ENCODE measurements at regions not wholly inside any gene's neighbourhood (a gene's known extent, or its start where the extent isn't known, plus 50 kb on each side); places are given as distances from the start of the nearest gene placed in this dataset.
"Not testable (repeated sequence)": the region's sequence is repeated elsewhere in the genome, so short reads cannot be mapped to it uniquely, and the experiment has no call there.

- no peak for DNase-seq
These were observed 496.3 kb upstream of the KLF6 start for GRCh38 chr10:4281190-4281825.

GRCh38 chr10:4280461-4281189, 495.6 kb upstream of the KLF6 start:
- DNase-seq, result no peak

DNA sequence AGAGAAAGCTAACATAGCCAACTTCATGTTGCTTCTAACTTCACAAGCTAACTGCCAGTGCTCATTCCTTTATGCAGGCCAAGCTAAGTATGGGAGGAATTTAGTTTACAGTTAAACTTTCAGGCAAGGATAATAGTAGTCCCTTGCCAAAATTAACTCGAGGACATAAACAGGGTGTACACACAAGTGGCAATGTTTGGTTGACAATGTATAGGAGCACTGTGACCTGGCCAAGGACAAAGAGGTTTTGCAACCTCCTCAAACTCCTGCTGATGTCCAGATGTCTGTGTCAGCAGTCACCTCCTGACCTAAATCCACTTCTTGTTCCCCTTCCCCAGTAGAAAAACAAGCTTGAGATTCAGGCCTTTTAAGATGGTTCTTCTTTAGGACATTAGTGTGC, 494.6 kb upstream of the KLF6 start:
- no peak for DNase-seq

GRCh38 chr10:4278186-4278585, 493.2 kb upstream of the KLF6 start:
- DNase-seq, result no peak

GRCh38 chr10:4276151-4276550, 491.1 kb upstream of the KLF6 start:
- DNase-seq, result no peak

DNA sequence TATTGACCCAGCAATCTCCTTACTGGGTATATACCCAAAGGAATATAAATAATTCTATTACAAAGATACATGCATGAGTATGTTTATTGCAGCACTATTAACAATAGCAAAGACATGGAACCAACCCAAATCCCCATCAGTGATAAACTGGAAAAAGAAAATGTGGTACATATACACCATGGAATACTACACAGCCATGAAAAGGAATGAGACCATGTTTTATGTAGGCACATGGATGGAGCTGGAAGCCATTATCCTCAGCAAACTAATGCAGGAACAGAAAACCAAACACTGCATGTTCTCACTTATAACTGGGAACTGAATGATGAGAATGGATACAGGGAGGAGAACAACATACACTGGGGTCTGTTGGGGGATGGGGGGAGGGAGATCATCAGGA, 489.7 kb upstream of the KLF6 start:
- DNase-seq, result not testable (repeated sequence)

GRCh38 chr10:4271193-4271592, 486.2 kb upstream of the KLF6 start:
- DNase-seq, result no peak

DNA sequence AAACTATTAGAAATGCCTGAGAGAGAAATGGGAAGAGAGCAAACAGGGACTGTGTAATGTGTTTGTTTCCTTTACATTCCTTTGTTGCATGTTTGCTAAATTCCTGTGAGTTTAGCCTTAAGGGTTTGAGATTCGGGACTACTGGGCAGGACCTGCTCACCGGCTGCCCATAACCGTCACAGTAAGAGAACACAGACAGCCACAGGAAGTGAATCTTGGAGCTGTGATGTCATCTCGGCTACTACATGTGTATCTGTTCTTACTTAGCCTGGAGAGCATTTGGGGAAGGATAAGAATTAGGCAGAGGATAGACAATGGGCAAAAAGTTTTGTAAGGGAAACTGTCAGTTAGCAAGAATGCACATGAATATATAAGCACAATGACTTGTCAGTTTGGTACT, 485.1 kb upstream of the KLF6 start:
- no peak for DNase-seq

GRCh38 chr10:4268490-4268889, 483.5 kb upstream of the KLF6 start:
- not testable (repeated sequence) for DNase-seq

- no peak for DNase-seq
These were observed 482.2 kb upstream of the KLF6 start for GRCh38 chr10:4267086-4267773.

DNA sequence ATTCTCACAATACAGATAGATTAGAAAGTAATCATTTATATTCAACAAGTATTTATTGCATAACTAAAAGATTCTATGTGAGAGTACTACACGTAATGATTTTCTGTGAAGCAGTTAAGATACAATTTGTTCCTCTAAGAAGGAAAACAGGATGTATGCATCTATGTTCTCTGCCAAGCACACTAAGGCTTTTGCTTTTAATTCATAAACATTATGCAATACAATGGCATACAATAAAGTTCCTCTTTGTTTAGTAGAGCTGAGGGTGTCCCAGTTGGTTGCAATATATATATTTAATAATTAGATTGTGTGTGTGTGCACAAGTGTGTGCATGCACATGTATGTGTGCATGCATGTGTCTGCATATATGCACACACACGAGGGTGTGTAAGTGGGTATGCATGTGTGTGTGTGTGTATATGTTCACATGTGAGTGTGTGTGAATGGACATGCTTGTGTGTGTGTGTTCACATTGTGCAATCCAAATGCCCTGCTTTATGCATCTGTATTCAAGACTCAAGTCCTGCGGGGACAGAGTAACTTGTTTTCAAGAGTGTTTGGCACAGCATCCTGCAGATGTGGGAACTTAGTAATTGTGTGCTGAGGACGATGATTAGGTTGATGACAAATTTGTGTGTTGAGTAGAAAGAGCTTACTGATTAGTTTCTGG, 481.5 kb upstream of the KLF6 start:
- DNase-seq, result no peak

- DNase-seq, result no peak
These were observed 481.0 kb upstream of the KLF6 start for GRCh38 chr10:4265964-4266363.

DNA sequence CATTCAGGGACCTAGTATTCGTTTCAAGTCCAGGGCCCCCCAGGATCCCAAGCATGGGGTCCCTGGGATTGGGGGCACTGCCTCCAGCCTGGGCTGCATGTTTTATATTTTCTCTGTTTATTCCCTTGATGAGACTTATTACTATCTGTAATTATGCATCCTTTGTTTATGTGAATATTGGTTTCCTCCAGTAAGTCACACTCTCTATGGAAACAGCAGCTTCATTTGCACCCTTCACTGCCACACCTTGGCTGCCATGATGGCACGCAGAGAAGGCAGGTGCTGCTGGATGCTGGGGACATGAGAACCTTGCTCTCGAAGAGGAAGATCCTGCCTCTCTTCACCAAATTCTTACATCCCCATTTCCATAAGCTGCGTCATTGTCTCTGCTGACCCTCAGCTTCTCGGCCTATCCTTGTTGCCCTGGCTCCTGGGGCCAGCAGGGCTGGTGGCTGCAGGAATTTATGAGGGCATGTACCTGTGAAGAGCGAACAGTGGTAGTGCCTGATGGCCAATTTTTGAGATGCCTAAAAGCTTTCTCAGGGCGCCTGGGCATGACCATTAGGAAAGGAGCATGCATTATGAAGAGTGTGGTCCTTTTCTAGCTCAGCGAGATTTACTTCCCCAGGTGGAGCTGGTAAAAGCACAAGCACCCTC, 479.3 kb upstream of the KLF6 start:
- no peak for DNase-seq

DNA sequence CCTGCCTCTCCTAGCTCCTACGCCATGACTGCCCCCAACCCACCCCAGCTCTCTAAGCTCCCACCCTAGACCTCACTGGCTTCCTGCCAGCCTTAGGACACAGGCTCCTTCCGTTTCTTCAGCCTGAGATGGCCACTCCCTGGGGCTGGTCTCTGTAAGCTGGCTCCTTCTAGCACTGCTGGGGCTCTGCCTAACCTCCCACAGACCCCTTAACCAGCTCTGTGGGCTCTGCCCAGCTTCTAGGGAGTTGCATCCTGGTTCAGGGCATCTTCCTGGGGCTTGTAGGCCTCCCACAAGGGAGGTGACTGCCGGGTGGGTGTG, 478.6 kb upstream of the KLF6 start:
- no peak for DNase-seq

GRCh38 chr10:4262870-4263600, 478.0 kb upstream of the KLF6 start:
- DNase-seq, result no peak

DNA sequence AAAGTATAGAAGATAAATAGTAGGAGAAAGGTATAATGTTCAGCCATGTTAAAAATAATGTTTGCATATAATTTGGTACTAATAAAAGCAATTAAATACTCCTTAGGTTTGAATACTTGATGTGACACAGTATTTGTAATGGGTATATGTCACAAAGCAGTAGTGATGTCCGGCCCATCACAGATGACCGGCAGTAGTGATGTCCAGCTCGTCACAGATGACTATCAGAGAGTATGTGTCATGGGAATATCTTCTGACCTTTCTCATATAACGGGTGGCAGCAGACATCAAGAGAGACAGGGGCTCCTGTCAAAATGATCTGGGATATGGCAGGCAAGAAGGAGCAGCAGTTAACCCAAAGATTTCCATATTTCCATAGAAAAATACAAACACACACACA, 477.4 kb upstream of the KLF6 start:
- no peak for DNase-seq

DNA sequence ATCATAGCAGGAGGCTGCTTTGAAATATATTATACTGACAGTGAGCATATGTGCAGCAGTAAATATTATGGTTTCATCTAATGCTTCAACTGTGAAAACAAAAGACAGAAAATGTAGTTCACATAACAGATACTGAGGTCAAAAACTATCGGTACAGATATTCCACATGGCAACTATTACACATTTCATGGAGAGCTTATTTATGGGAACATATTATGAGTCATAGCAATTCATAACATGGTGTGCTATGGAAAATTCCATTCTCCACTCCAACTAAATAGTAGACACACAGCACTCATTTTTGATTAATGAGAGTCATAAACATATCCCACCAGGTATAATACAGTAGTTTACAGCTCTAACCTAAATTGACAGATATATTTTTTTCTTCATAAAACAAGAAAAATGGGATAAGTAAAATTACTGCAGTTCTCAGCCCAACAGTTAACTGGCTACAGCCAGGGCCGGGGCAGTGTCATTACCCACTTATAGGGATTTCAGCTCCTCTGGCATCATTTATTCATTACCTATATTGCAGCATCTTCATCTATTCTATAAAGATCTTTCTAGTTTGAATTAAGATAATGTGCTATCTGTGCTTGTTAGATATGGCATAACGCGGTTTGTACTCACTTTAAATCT, 475.6 kb upstream of the KLF6 start:
- no peak for DNase-seq

GRCh38 chr10:4257939-4258465, 473.0 kb upstream of the KLF6 start:
- no peak for DNase-seq

GRCh38 chr10:4256971-4257370, 472.0 kb upstream of the KLF6 start:
- DNase-seq, result no peak

DNA sequence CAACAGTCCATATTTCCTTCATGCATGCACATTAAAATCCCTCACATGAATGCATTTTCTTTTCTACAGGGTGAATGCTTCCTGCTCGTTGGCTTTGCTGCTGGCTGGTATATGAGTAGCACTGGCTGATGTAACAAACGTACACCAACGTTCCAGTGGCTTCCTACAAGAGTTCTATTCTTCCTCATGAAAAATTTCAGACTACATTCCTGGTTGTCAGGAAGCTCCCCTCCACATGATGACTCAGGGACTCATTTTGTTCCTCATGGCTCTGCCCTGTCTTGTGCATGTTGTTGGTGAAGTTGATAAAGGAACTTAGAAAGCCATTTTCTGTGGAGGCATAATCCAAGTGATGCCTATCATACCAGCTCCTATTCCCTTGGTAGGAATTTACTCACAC, 470.7 kb upstream of the KLF6 start:
- DNase-seq, result no peak

DNA sequence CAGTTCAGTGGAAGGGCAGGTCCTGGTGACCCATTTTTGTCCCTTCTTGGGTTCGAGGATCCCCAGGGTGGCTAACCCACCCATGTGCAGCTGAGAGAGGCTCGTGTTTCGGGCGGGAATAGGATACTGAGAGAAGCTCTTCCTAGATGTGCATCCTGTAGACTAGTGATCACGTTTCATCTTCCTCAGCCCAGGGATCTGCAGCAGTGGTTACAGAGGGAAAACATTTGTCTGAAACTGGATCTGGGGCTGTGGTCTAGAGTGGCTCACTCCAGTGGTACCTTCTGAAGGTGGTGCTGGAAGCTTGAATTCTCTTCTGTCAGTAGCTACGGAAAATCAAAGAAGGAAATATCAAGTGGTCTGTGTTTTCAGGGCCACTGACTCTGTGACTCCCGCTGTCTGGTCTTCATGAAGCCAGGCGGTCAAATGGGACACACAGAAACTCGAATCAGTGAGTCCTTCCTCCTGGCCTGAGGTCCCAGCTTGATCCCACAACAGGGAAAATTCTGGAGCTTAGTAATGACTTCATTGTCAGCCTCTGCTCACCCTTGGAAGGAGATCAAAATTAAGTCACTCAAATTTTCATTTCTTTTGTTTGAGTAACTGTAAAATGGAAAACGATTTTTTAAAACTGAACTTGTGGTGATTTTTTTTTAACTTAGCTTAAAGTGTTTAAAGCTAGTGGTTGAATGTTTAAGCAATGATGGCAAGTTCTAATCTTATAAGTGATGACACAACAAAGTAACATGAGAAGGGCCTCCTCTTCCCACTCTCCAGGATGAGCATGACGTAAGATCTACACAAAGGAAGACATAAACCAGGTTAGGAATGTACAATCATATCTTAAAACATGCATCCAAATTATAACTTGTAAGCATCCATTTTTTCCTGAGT, 469.3 kb upstream of the KLF6 start:
- DNase-seq, result no peak
